Activated T-cell treated with anti-CD3 and anti-CD28 coated beads, Interleukin-2, amount 50 U/mL, for 24 hours (primary cell): ENCODE measurements at regions not wholly inside any gene's neighbourhood (a gene's known extent, or its start where the extent isn't known, plus 50 kb on each side); places are given as distances from the start of the nearest gene placed in this dataset.
A peak's percentile ranks its signal among the peaks of the same experiment; 100 is the strongest.

Experiments used
- DNase-seq: peaks from one replicate; pipeline ENCODE4 v3.0.0-alpha.2; 2020
- H3K27ac Mint-ChIP-seq: 2 replicates; pipeline ENCODE4 v1.8.0; 2020; ENCODE audit warnings: mild to moderate bottlenecking, mixed read lengths
- H3K27me3 Mint-ChIP-seq: 2 replicates; pipeline ENCODE4 v1.8.0; 2020; ENCODE audit warnings: mixed read lengths
- H3K36me3 Mint-ChIP-seq: 2 replicates; pipeline ENCODE4 v1.8.0; 2020; ENCODE audit warnings: low read depth, mixed read lengths
- H3K4me1 Mint-ChIP-seq: 2 replicates; pipeline ENCODE4 v1.8.0; 2020; ENCODE audit warnings: low read depth, mixed read lengths
- H3K4me3 Mint-ChIP-seq: 2 replicates; pipeline ENCODE4 v1.8.0; 2020; ENCODE audit warnings: mild to moderate bottlenecking, moderate library complexity, mixed read lengths
- H3K9me3 Mint-ChIP-seq: 2 replicates; pipeline ENCODE4 v1.8.0; 2020; ENCODE audit warnings: mixed read lengths

GRCh38 chr13:74061926-74062595 is 72.1 kb downstream of the KLF12 start:
- Mint-ChIP-seq H3K27ac (peak overlapping the region; percentile 91), H3K27me3 (no peaks in the 10 kb centered on the region), H3K4me3 (peak overlapping the region; percentile 70), H3K36me3 (peaks cover 27% of the 10 kb centered on the region), H3K4me1 (peaks cover 82% of the 10 kb centered on the region), H3K9me3 (peaks cover 6% of the 10 kb centered on the region)
- DNase-seq = no peak

- no peaks in the 10 kb centered on the region for H3K27me3 Mint-ChIP-seq
- no peak for DNase-seq
- H3K9me3 Mint-ChIP-seq = peaks cover 11% of the 10 kb centered on the region
- no peak overlapping the region for H3K4me3 Mint-ChIP-seq
- peak overlapping the region; percentile 55 for H3K27ac Mint-ChIP-seq
- peaks cover 20% of the 10 kb centered on the region for H3K36me3 Mint-ChIP-seq
- peaks cover 85% of the 10 kb centered on the region for H3K4me1 Mint-ChIP-seq
These were observed 77.2 kb downstream of the KLF12 start for GRCh38 chr13:74056801-74057542.

- no peak overlapping the region for H3K27ac Mint-ChIP-seq
- peaks cover 88% of the 10 kb centered on the region for H3K4me1 Mint-ChIP-seq
- H3K27me3 Mint-ChIP-seq = no peaks in the 10 kb centered on the region
- DNase-seq = no peak
- H3K9me3 Mint-ChIP-seq = peaks cover 5% of the 10 kb centered on the region
- H3K36me3 Mint-ChIP-seq = peaks cover 6% of the 10 kb centered on the region
- H3K4me3 Mint-ChIP-seq = no peak overlapping the region
These were observed 81.7 kb downstream of the KLF12 start for GRCh38 chr13:74052402-74052928.

- peaks cover 67% of the 10 kb centered on the region for H3K4me1 Mint-ChIP-seq
These were observed 85.4 kb downstream of the KLF12 start for GRCh38 chr13:74048756-74049155.

GRCh38 chr13:74047931-74048600 is 86.1 kb downstream of the KLF12 start:
- Mint-ChIP-seq H3K4me1 (peaks cover 67% of the 10 kb centered on the region), H3K36me3 (peaks cover 17% of the 10 kb centered on the region), H3K4me3 (no peak overlapping the region), H3K27ac (no peak overlapping the region), H3K9me3 (peaks cover 5% of the 10 kb centered on the region), H3K27me3 (no peaks in the 10 kb centered on the region)
- no peak for DNase-seq

More at GRCh38 chr13:74048756-74049155, 85.4 kb downstream of the KLF12 start:
- no peaks in the 10 kb centered on the region for H3K27me3 Mint-ChIP-seq
- peaks cover 17% of the 10 kb centered on the region for H3K36me3 Mint-ChIP-seq
- no peak overlapping the region for H3K27ac Mint-ChIP-seq
- H3K4me3 Mint-ChIP-seq = no peak overlapping the region
- no peak for DNase-seq
- peaks cover 5% of the 10 kb centered on the region for H3K9me3 Mint-ChIP-seq

- Mint-ChIP-seq H3K4me1 (peaks cover 72% of the 10 kb centered on the region), H3K27me3 (no peaks in the 10 kb centered on the region), H3K4me3 (no peak overlapping the region), H3K27ac (no peak overlapping the region), H3K9me3 (no peaks in the 10 kb centered on the region), H3K36me3 (peaks cover 17% of the 10 kb centered on the region)
- DNase-seq = no peak
These were observed 87.8 kb downstream of the KLF12 start for GRCh38 chr13:74046431-74046830.

GRCh38 chr13:74045583-74045982 is 88.6 kb downstream of the KLF12 start:
- Mint-ChIP-seq H3K9me3 (no peaks in the 10 kb centered on the region), H3K4me1 (peaks cover 72% of the 10 kb centered on the region), H3K4me3 (no peak overlapping the region), H3K27me3 (no peaks in the 10 kb centered on the region), H3K36me3 (peaks cover 17% of the 10 kb centered on the region), H3K27ac (no peak overlapping the region)
- no peak for DNase-seq

GRCh38 chr13:74043237-74043636 is 91.0 kb downstream of the KLF12 start:
- H3K36me3 Mint-ChIP-seq = peaks cover 11% of the 10 kb centered on the region
- H3K4me1 Mint-ChIP-seq = peaks cover 67% of the 10 kb centered on the region
- H3K4me3 Mint-ChIP-seq = no peak overlapping the region
- no peaks in the 10 kb centered on the region for H3K27me3 Mint-ChIP-seq
- H3K27ac Mint-ChIP-seq = no peak overlapping the region
- DNase-seq = no peak
- no peaks in the 10 kb centered on the region for H3K9me3 Mint-ChIP-seq

GRCh38 chr13:74040200-74040599 is 94.0 kb downstream of the KLF12 start:
- peaks cover 73% of the 10 kb centered on the region for H3K4me1 Mint-ChIP-seq

GRCh38 chr13:74039667-74040066 is 94.5 kb downstream of the KLF12 start:
- Mint-ChIP-seq H3K27ac (no peak overlapping the region), H3K27me3 (no peaks in the 10 kb centered on the region), H3K4me3 (no peak overlapping the region), H3K36me3 (peaks cover 14% of the 10 kb centered on the region), H3K9me3 (no peaks in the 10 kb centered on the region), H3K4me1 (peaks cover 76% of the 10 kb centered on the region)
- no peak for DNase-seq

More at GRCh38 chr13:74040200-74040599, 94.0 kb downstream of the KLF12 start:
- Mint-ChIP-seq H3K36me3 (peaks cover 13% of the 10 kb centered on the region), H3K27ac (no peak overlapping the region), H3K4me3 (no peak overlapping the region), H3K27me3 (no peaks in the 10 kb centered on the region), H3K9me3 (no peaks in the 10 kb centered on the region)
- DNase-seq = peak; percentile 42

GRCh38 chr13:74039154-74039553 is 95.0 kb downstream of the KLF12 start:
- Mint-ChIP-seq H3K4me1 (peaks cover 74% of the 10 kb centered on the region), H3K9me3 (no peaks in the 10 kb centered on the region), H3K27ac (no peak overlapping the region), H3K27me3 (no peaks in the 10 kb centered on the region), H3K4me3 (no peak overlapping the region), H3K36me3 (peaks cover 12% of the 10 kb centered on the region)
- no peak for DNase-seq

GRCh38 chr13:74037762-74038161 is 96.4 kb downstream of the KLF12 start:
- H3K36me3 Mint-ChIP-seq = peaks cover 8% of the 10 kb centered on the region
- DNase-seq = no peak
- H3K4me1 Mint-ChIP-seq = peaks cover 64% of the 10 kb centered on the region
- H3K27me3 Mint-ChIP-seq = no peaks in the 10 kb centered on the region
- no peaks in the 10 kb centered on the region for H3K9me3 Mint-ChIP-seq
- H3K4me3 Mint-ChIP-seq = no peak overlapping the region
- H3K27ac Mint-ChIP-seq = no peak overlapping the region

- Mint-ChIP-seq H3K9me3 (no peaks in the 10 kb centered on the region), H3K4me3 (no peak overlapping the region), H3K27ac (no peak overlapping the region), H3K27me3 (no peaks in the 10 kb centered on the region), H3K4me1 (peaks cover 57% of the 10 kb centered on the region), H3K36me3 (peaks cover 8% of the 10 kb centered on the region)
- DNase-seq = no peak
These were observed 97.8 kb downstream of the KLF12 start for GRCh38 chr13:74036373-74036772.

GRCh38 chr13:74035896-74036295 is 98.3 kb downstream of the KLF12 start:
- Mint-ChIP-seq H3K9me3 (no peaks in the 10 kb centered on the region), H3K4me1 (peaks cover 56% of the 10 kb centered on the region), H3K27ac (no peak overlapping the region), H3K4me3 (no peak overlapping the region), H3K36me3 (peaks cover 8% of the 10 kb centered on the region), H3K27me3 (no peaks in the 10 kb centered on the region)
- DNase-seq = no peak
